MM.1S (cell line): ENCODE measurements at regions not wholly inside any gene's neighbourhood (a gene's known extent, or its start where the extent isn't known, plus 50 kb on each side); places are given as distances from the start of the nearest gene placed in this dataset.

ENCODE experiments used
- DNase-seq: peaks from one replicate; pipeline ENCODE4 v3.0.0-alpha.2; 2015
- H2AFZ ChIP-seq: fragments of 300-600 bp; sonication (generic); 2 replicates; pipeline ENCODE4 v1.6.0; 2016; ENCODE audit warnings: antibody characterized with exemption, low read length
- H3F3A ChIP-seq: fragments of 300-600 bp; sonication (generic); 2 replicates; pipeline ENCODE4 v1.6.1; 2016; ENCODE audit warnings: mild to moderate bottlenecking, antibody characterized with exemption, low read length, moderate library complexity, mixed read lengths; ENCODE audit not compliant: insufficient read depth
- H3K27ac ChIP-seq: fragments of 300-600 bp; sonication (generic); 2 replicates; pipeline ENCODE4 v1.5.1; 2016; ENCODE audit warnings: mild to moderate bottlenecking, low read length
- H3K27me3 ChIP-seq: fragments of 300-600 bp; sonication (generic); replicated peaks from 2 replicates; pipeline ENCODE4 v1.6.0; 2016; ENCODE audit warnings: low read length; ENCODE audit not compliant: insufficient read depth
- H3K36me3 ChIP-seq: fragments of 300-600 bp; sonication (generic); replicated peaks from 2 replicates; pipeline ENCODE4 v1.6.1; 2016; ENCODE audit warnings: mild to moderate bottlenecking, low read length, mixed read lengths; ENCODE audit not compliant: insufficient read depth
- H3K4me1 ChIP-seq: fragments of 300-600 bp; sonication (generic); 2 replicates; pipeline ENCODE4 v1.6.1; 2016; ENCODE audit warnings: low read length, mixed read lengths
- H3K4me2 ChIP-seq: fragments of 300-600 bp; sonication (generic); 2 replicates; pipeline ENCODE4 v1.6.0; 2016; ENCODE audit warnings: low read depth, low read length
- H3K4me3 ChIP-seq: fragments of 300-600 bp; sonication (generic); 2 replicates; pipeline ENCODE4 v1.5.1; 2016; ENCODE audit warnings: low read length, mixed read lengths
- H3K79me2 ChIP-seq: fragments of 300-600 bp; sonication (generic); 2 replicates; pipeline ENCODE4 v1.6.1; 2016; ENCODE audit warnings: mixed run types, low read length, mixed read lengths
- H3K9ac ChIP-seq: fragments of 300-600 bp; sonication (generic); 2 replicates; pipeline ENCODE4 v1.6.1; 2016; ENCODE audit warnings: low read length, mixed read lengths
- H3K9me2 ChIP-seq: fragments of 300-600 bp; sonication (generic); replicated peaks from 2 replicates; pipeline ENCODE4 v1.6.1; 2016; ENCODE audit warnings: mild to moderate bottlenecking, low read length, mixed read lengths; ENCODE audit not compliant: insufficient read depth
- H3K9me3 ChIP-seq: fragments of 300-600 bp; sonication (generic); replicated peaks from 2 replicates; pipeline ENCODE4 v1.6.1; 2016; ENCODE audit warnings: mild to moderate bottlenecking, low read length, mixed read lengths; ENCODE audit not compliant: insufficient read depth
- H4K20me1 ChIP-seq: fragments of 300-600 bp; sonication (generic); 2 replicates; pipeline ENCODE4 v1.6.1; 2016; ENCODE audit warnings: mild to moderate bottlenecking, low read length, moderate library complexity, mixed read lengths; ENCODE audit not compliant: insufficient read depth
- EZH2 ChIP-seq: fragments of 300-600 bp; sonication (generic); optimal IDR thresholded peaks from 2 replicates; pipeline ENCODE3; 2017; ENCODE audit warnings: low read depth, mild to moderate bottlenecking, antibody characterized with exemption, low read length, mixed read lengths
- EZH2phosphoT487 ChIP-seq: fragments of 300-600 bp; sonication (generic); IDR thresholded peaks from 2 replicates; pipeline ENCODE4 v1.6.1; 2018; ENCODE audit warnings: antibody characterized with exemption, low read length
- TF ChIP-seq, protein P1 (sequence below): fragments of 300-600 bp; sonication (generic); IDR thresholded peaks from 2 replicates; pipeline ENCODE4 v1.5.1; 2016; ENCODE audit warnings: antibody characterized with exemption, low read length, mixed read lengths

DNA sequence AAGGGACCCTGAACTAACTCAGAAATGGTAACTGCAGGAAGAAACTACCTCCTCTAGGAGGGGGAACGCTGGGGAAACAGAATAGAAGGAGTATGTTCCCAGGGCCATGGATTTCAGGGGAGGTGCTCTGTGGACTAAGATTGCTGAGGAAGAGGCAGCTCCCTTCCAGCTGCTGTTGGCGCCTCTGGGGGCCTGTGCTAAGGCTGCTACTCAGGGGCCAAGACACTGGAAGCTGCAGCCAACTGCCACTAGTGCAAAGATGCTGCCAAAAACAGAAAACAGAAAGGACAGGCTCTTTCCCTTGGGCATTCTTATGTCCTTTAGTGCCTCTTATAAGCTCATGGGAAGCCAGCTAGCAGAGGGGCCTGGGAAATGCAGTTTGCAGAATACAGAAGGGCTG lies 58.0 kb upstream of the SGIP1 start:
- Histone ChIP-seq H3K9me2 (no peaks in the 10 kb centered on the region), H3K27ac (no peak overlapping the region), H3K79me2 (no peaks in the 10 kb centered on the region), H3F3A (no peaks in the 10 kb centered on the region), H3K27me3 (no peaks in the 10 kb centered on the region), H3K36me3 (no peaks in the 10 kb centered on the region), H3K4me1 (no peaks in the 10 kb centered on the region), H2AFZ (no peak overlapping the region), H3K9ac (no peak overlapping the region), H4K20me1 (no peaks in the 10 kb centered on the region), H3K9me3 (no peaks in the 10 kb centered on the region), H3K4me2 (no peak overlapping the region), H3K4me3 (no peak overlapping the region)
- DNase-seq, result no peak
- TF ChIP-seq EZH2phosphoT487 (no peak), EZH2 (no peak)
- TF ChIP-seq, protein P1, sequence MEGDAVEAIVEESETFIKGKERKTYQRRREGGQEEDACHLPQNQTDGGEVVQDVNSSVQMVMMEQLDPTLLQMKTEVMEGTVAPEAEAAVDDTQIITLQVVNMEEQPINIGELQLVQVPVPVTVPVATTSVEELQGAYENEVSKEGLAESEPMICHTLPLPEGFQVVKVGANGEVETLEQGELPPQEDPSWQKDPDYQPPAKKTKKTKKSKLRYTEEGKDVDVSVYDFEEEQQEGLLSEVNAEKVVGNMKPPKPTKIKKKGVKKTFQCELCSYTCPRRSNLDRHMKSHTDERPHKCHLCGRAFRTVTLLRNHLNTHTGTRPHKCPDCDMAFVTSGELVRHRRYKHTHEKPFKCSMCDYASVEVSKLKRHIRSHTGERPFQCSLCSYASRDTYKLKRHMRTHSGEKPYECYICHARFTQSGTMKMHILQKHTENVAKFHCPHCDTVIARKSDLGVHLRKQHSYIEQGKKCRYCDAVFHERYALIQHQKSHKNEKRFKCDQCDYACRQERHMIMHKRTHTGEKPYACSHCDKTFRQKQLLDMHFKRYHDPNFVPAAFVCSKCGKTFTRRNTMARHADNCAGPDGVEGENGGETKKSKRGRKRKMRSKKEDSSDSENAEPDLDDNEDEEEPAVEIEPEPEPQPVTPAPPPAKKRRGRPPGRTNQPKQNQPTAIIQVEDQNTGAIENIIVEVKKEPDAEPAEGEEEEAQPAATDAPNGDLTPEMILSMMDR, result no peak

DNA sequence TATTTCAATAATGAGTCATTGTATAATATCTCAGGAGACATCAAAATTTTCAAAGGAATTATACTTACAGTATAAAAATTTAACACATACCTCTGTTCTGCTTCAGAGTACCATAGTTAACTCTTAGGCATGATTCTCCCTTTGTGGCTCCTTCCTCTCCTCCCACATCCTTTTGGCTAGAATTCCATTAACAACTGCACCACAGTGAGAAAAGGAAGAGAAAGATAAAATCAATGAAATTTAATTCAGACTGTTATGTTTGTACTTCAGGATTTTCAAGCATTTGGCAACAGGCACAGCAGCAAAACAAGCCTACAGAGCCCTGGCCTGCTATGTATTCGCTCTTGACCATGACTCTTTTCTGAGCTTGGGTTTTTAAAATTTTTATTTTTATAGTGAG lies 57.2 kb upstream of the SGIP1 start:
- Histone ChIP-seq H3K9ac (no peak overlapping the region), H3K27me3 (no peaks in the 10 kb centered on the region), H3F3A (no peaks in the 10 kb centered on the region), H3K36me3 (no peaks in the 10 kb centered on the region), H3K9me3 (no peaks in the 10 kb centered on the region), H4K20me1 (no peaks in the 10 kb centered on the region), H3K79me2 (no peaks in the 10 kb centered on the region), H3K4me2 (no peak overlapping the region), H3K4me1 (no peaks in the 10 kb centered on the region), H3K27ac (no peak overlapping the region), H2AFZ (no peak overlapping the region), H3K4me3 (no peak overlapping the region), H3K9me2 (no peaks in the 10 kb centered on the region)
- TF ChIP-seq EZH2 (no peak), EZH2phosphoT487 (no peak)
- TF ChIP-seq, protein P1, result no peak
- no peak for DNase-seq

DNA sequence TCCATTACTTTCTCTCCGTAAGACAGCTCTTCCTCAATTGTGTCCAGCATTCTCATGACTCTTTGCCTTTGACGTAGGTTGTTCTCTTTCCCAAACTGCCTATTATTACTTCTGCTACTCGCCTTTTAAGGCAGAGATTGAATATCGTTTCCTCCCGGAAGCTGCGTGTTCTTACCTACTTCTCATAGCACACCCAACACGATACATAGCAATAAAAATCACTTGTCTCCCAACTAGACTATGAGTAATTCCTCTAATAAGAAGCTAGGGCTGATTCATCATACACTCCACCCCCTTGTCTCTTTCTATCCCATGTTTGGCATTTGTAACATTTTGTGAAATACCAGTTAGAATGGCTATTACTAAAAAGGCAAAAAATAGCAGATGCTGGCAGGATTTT lies 55.8 kb upstream of the SGIP1 start:
- H3K79me2 ChIP-seq, result no peaks in the 10 kb centered on the region
- no peaks in the 10 kb centered on the region for H3K27me3 ChIP-seq
- no peaks in the 10 kb centered on the region for H3F3A ChIP-seq
- H3K9ac ChIP-seq, result no peak overlapping the region
- no peaks in the 10 kb centered on the region for H3K9me3 ChIP-seq
- no peaks in the 10 kb centered on the region for H3K4me1 ChIP-seq
- TF ChIP-seq, protein P1, result no peak
- TF ChIP-seq EZH2phosphoT487 (no peak), EZH2 (no peak)
- H3K4me2 ChIP-seq, result no peak overlapping the region
- no peaks in the 10 kb centered on the region for H3K9me2 ChIP-seq
- H2AFZ ChIP-seq, result no peak overlapping the region
- no peaks in the 10 kb centered on the region for H3K36me3 ChIP-seq
- no peak overlapping the region for H3K4me3 ChIP-seq
- H3K27ac ChIP-seq, result no peak overlapping the region
- no peaks in the 10 kb centered on the region for H4K20me1 ChIP-seq
- DNase-seq, result no peak
